Naive B cell (primary cell): ENCODE measurements at regions not wholly inside any gene's neighbourhood (a gene's known extent, or its start where the extent isn't known, plus 50 kb on each side); places are given as distances from the start of the nearest gene placed in this dataset.
"Not testable (repeated sequence)": the region's sequence is repeated elsewhere in the genome, so short reads cannot be mapped to it uniquely, and the experiment has no call there.

Source experiments
- ATAC-seq, 2 donors: fragments of 150-1000 bp; cut with Tn5 transposase; 2 replicates each; pipeline ENCODE4 v1.10.0; 2021; ENCODE audit warnings: low read depth in 2 of 2, mild to moderate bottlenecking in 2 of 2, moderate library complexity in 2 of 2
- DNase-seq: peaks from one replicate; pipeline ENCODE4 v3.0.0; 2022
- H3K27ac Mint-ChIP-seq, 6 donors: one replicate each; pipeline ENCODE4 v1.8.0; 2020 to 2022; ENCODE audit warnings: mild to moderate bottlenecking in 6 of 6, mixed read lengths in 6 of 6, moderate library complexity in 5 of 6, inconsistent platforms in 2 of 6
- H3K27me3 Mint-ChIP-seq, 3 donors: one replicate each; pipeline ENCODE4 v1.8.0; 2021 to 2022; ENCODE audit warnings: mixed read lengths in 3 of 3, mild to moderate bottlenecking in 1 of 3
- H3K36me3 Mint-ChIP-seq, 2 donors: one replicate each; pipeline ENCODE4 v1.8.0; 2020 to 2022; ENCODE audit warnings: mixed read lengths in 2 of 2, inconsistent platforms in 1 of 2, mild to moderate bottlenecking in 1 of 2
- H3K4me1 Mint-ChIP-seq, 3 donors: one replicate each; pipeline ENCODE4 v1.8.0; 2020 to 2022; ENCODE audit warnings: mixed read lengths in 3 of 3, inconsistent platforms in 1 of 3, mild to moderate bottlenecking in 1 of 3, moderate library complexity in 1 of 3
- H3K4me3 Mint-ChIP-seq, 8 donors: one replicate each; pipeline ENCODE4 v1.8.0; 2020 to 2022; ENCODE audit warnings: mild to moderate bottlenecking in 8 of 8, mixed read lengths in 8 of 8, moderate library complexity in 8 of 8, inconsistent platforms in 2 of 8
- H3K9me3 Mint-ChIP-seq, 7 donors: one replicate each; pipeline ENCODE4 v1.8.0; 2020 to 2022; ENCODE audit warnings: mixed read lengths in 7 of 7, mild to moderate bottlenecking in 5 of 7, inconsistent platforms in 2 of 7, moderate library complexity in 1 of 7

GRCh38 chr3:175941352-175941751 lies 1082.2 kb downstream of the NAALADL2 start:
- Mint-ChIP-seq H3K9me3 (peaks cover 7 to 42% (median 21%) of the 10 kb centered on the region in 7 donors), H3K4me3 (no peak overlapping the region), H3K27me3 (no peaks in the 10 kb centered on the region), H3K36me3 (no peaks in the 10 kb centered on the region), H3K4me1 (no peaks in the 10 kb centered on the region), H3K27ac (no peak overlapping the region)
- ATAC-seq = no peak
- no peak for DNase-seq

GRCh38 chr3:175940881-175941280 lies 1081.7 kb downstream of the NAALADL2 start:
- Mint-ChIP-seq H3K4me1 (no peaks in the 10 kb centered on the region), H3K9me3 (peaks cover 7 to 40% (median 21%) of the 10 kb centered on the region in 7 donors), H3K27me3 (no peaks in the 10 kb centered on the region), H3K36me3 (no peaks in the 10 kb centered on the region), H3K4me3 (no peak overlapping the region), H3K27ac (no peak overlapping the region)
- ATAC-seq (no peak), DNase-seq (no peak)

- no peak for DNase-seq
- Mint-ChIP-seq H3K4me3 (no peak overlapping the region), H3K36me3 (no peaks in the 10 kb centered on the region), H3K27me3 (no peaks in the 10 kb centered on the region), H3K9me3 (peaks cover 4 to 40% (median 24%) of the 10 kb centered on the region in 7 donors), H3K27ac (no peak overlapping the region), H3K4me1 (no peaks in the 10 kb centered on the region)
- no peak for ATAC-seq
Measured at GRCh38 chr3:175940243-175940642, 1081.1 kb downstream of the NAALADL2 start.

- H3K27me3 Mint-ChIP-seq, H3K4me3 Mint-ChIP-seq, DNase-seq, H3K36me3 Mint-ChIP-seq, ATAC-seq, H3K27ac Mint-ChIP-seq, H3K4me1 Mint-ChIP-seq: not testable (repeated sequence)
- H3K9me3 Mint-ChIP-seq = peaks cover 2 to 42% (median 19%) of the 10 kb centered on the region in 7 donors
Measured at GRCh38 chr3:175937367-175937766, 1078.2 kb downstream of the NAALADL2 start.

GRCh38 chr3:175932586-175932985 lies 1073.5 kb downstream of the NAALADL2 start:
- Mint-ChIP-seq H3K27ac (no peak overlapping the region), H3K27me3 (no peaks in the 10 kb centered on the region), H3K4me1 (no peaks in the 10 kb centered on the region), H3K9me3 (peaks cover 2 to 16% (median 13%) of the 10 kb centered on the region in 7 donors), H3K36me3 (no peaks in the 10 kb centered on the region), H3K4me3 (no peak overlapping the region)
- ATAC-seq (no peak), DNase-seq (no peak)

GRCh38 chr3:175919133-175919532 lies 1060.0 kb downstream of the NAALADL2 start:
- no peak overlapping the region for H3K27ac Mint-ChIP-seq
- no peaks in the 10 kb centered on the region for H3K4me1 Mint-ChIP-seq
- H3K36me3 Mint-ChIP-seq = no peaks in the 10 kb centered on the region
- no peak for ATAC-seq
- H3K27me3 Mint-ChIP-seq = no peaks in the 10 kb centered on the region
- peaks cover 5 to 30% (median 15%) of the 10 kb centered on the region in 7 donors for H3K9me3 Mint-ChIP-seq
- no peak for DNase-seq
- H3K4me3 Mint-ChIP-seq = no peak overlapping the region

- Mint-ChIP-seq H3K27me3 (no peaks in the 10 kb centered on the region), H3K27ac (no peak overlapping the region), H3K4me3 (no peak overlapping the region), H3K4me1 (no peaks in the 10 kb centered on the region), H3K9me3 (peaks cover 5 to 30% (median 15%) of the 10 kb centered on the region in 7 donors), H3K36me3 (no peaks in the 10 kb centered on the region)
- ATAC-seq (no peak), DNase-seq (no peak)
Measured at GRCh38 chr3:175916191-175916934, 1057.2 kb downstream of the NAALADL2 start.

- H3K4me3 Mint-ChIP-seq = no peak overlapping the region
- H3K9me3 Mint-ChIP-seq = peaks cover 5 to 21% (median 13%) of the 10 kb centered on the region in 7 donors
- H3K27ac Mint-ChIP-seq = no peak overlapping the region
- no peaks in the 10 kb centered on the region for H3K4me1 Mint-ChIP-seq
- DNase-seq = no peak
- H3K36me3 Mint-ChIP-seq = no peaks in the 10 kb centered on the region
- H3K27me3 Mint-ChIP-seq = no peaks in the 10 kb centered on the region
- ATAC-seq = no peak
Measured at GRCh38 chr3:175914785-175915184, 1055.7 kb downstream of the NAALADL2 start.

- H3K27ac Mint-ChIP-seq = no peak overlapping the region
- DNase-seq = no peak
- H3K9me3 Mint-ChIP-seq = peaks cover 2 to 8% (median 6%) of the 10 kb centered on the region in 7 donors
- no peak for ATAC-seq
- no peak overlapping the region for H3K4me3 Mint-ChIP-seq
- H3K27me3 Mint-ChIP-seq = no peaks in the 10 kb centered on the region
- no peaks in the 10 kb centered on the region for H3K36me3 Mint-ChIP-seq
- H3K4me1 Mint-ChIP-seq = no peaks in the 10 kb centered on the region
Measured at GRCh38 chr3:175913286-175913685, 1054.2 kb downstream of the NAALADL2 start.

- H3K4me1 Mint-ChIP-seq = no peaks in the 10 kb centered on the region
- no peaks in the 10 kb centered on the region for H3K36me3 Mint-ChIP-seq
- DNase-seq (no peak), ATAC-seq (no peak)
- H3K27ac Mint-ChIP-seq = no peak overlapping the region
- no peaks in the 10 kb centered on the region for H3K27me3 Mint-ChIP-seq
- peaks cover 0 to 12% (median 5%) of the 10 kb centered on the region in 7 donors for H3K9me3 Mint-ChIP-seq
- H3K4me3 Mint-ChIP-seq = no peak overlapping the region
Measured at GRCh38 chr3:175911937-175912336, 1052.8 kb downstream of the NAALADL2 start.

GRCh38 chr3:175902226-175902625 lies 1043.1 kb downstream of the NAALADL2 start:
- Mint-ChIP-seq H3K36me3 (no peaks in the 10 kb centered on the region), H3K27me3 (no peaks in the 10 kb centered on the region), H3K27ac (no peak overlapping the region), H3K9me3 (peaks cover 3 to 15% (median 10%) of the 10 kb centered on the region in 7 donors), H3K4me3 (no peak overlapping the region), H3K4me1 (no peaks in the 10 kb centered on the region)
- no peak for ATAC-seq
- DNase-seq = no peak

GRCh38 chr3:175898194-175898593 lies 1039.1 kb downstream of the NAALADL2 start:
- ATAC-seq = no peak
- Mint-ChIP-seq H3K27ac (no peak overlapping the region), H3K4me3 (no peak overlapping the region), H3K9me3 (peaks cover under 1 to 16% (median 4%) of the 10 kb centered on the region in 7 donors), H3K27me3 (no peaks in the 10 kb centered on the region), H3K36me3 (no peaks in the 10 kb centered on the region), H3K4me1 (no peaks in the 10 kb centered on the region)
- DNase-seq = no peak

GRCh38 chr3:175896655-175897054 lies 1037.5 kb downstream of the NAALADL2 start:
- ATAC-seq (no peak), DNase-seq (no peak)
- Mint-ChIP-seq H3K4me1 (no peaks in the 10 kb centered on the region), H3K4me3 (no peak overlapping the region), H3K27ac (no peak overlapping the region), H3K27me3 (no peaks in the 10 kb centered on the region), H3K36me3 (no peaks in the 10 kb centered on the region), H3K9me3 (peaks cover 0 to 14% (median 6%) of the 10 kb centered on the region in 7 donors)

- Mint-ChIP-seq H3K36me3 (no peaks in the 10 kb centered on the region), H3K4me1 (no peaks in the 10 kb centered on the region), H3K27ac (no peak overlapping the region), H3K9me3 (peaks cover 0 to 10% (median 6%) of the 10 kb centered on the region in 7 donors), H3K4me3 (no peak overlapping the region), H3K27me3 (no peaks in the 10 kb centered on the region)
- ATAC-seq = no peak
- DNase-seq = no peak
Measured at GRCh38 chr3:175895731-175896130, 1036.6 kb downstream of the NAALADL2 start.
